ENCODE measurements at regions not wholly inside any gene's neighbourhood (a gene's known extent, or its start where the extent isn't known, plus 50 kb on each side); places are given as distances from the start of the nearest gene placed in this dataset.

DNA sequence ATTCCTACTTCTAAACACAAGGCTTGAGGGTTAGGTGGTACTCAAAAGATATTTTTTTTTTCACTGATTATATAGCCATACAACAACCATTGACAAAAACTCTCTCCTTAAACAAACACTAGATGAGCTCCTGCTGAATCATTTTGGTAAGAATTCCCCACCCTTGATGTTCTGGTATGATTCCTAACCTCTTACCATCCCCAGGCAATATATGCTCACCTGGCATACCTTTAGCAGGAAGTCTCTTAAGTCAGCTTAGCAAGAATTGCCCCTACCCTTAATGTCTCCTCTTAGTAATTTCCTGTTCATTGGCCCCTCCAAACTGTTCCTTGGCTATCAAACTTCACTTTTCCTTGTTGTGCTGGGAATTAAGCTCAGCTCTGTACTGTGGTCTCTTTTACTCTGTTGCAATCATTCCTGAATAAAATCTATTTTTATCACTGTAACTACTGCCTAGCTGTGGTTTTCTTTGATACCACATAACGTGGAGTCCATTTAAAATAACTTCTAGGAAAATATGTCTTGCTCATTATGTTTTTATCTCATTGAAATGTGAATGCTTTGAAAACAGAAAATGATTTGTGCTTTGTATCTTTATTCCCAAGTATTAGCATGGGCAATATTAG lies 712.6 kb downstream of the SLC16A7 start:
- ChIA-PET POLR2A (no interaction called here), CTCF (no interaction called here)
- Histone ChIP-seq H3K27me3 (ENCODE audit: control insufficient read depth, insufficient read depth, low read length) (no peaks in the 10 kb centered on the region), H3K36me3 (ENCODE audit: control insufficient read depth, insufficient read depth, low read length) (no peaks in the 10 kb centered on the region), H3K4me3 (ENCODE audit: low read depth, low read length) (no peak overlapping the region)
- TF ChIP-seq, protein P1, sequence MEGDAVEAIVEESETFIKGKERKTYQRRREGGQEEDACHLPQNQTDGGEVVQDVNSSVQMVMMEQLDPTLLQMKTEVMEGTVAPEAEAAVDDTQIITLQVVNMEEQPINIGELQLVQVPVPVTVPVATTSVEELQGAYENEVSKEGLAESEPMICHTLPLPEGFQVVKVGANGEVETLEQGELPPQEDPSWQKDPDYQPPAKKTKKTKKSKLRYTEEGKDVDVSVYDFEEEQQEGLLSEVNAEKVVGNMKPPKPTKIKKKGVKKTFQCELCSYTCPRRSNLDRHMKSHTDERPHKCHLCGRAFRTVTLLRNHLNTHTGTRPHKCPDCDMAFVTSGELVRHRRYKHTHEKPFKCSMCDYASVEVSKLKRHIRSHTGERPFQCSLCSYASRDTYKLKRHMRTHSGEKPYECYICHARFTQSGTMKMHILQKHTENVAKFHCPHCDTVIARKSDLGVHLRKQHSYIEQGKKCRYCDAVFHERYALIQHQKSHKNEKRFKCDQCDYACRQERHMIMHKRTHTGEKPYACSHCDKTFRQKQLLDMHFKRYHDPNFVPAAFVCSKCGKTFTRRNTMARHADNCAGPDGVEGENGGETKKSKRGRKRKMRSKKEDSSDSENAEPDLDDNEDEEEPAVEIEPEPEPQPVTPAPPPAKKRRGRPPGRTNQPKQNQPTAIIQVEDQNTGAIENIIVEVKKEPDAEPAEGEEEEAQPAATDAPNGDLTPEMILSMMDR (IDR thresholded peaks at IDR 0.05; ENCODE audit: insufficient read depth, low read depth, low read length) = no peak
- peak; percentile 9 for DNase-seq (ENCODE audit: low read depth)

DNA sequence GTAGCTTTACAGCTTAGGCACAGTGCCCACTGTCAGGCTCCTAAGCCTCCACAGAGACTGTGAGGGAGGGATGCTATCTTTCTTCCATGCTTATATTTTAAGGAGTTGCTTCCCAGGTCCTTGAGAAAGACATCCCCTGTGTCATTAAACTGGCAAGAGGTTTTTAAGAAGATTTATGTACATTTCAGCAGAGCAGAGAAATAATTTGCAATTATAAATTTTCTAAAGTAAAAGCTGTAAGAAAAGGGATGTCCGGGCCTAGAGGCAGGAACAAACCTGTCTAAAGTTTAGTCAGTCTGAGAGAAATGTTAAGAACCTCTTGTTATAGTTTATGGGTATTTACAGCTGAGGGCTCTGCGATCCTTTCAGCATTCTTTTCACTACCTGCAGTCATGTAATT lies 716.1 kb downstream of the SLC16A7 start:
- POLR2A ChIA-PET = no interaction called here
- Histone ChIP-seq H3K4me3 (ENCODE audit: low read depth, low read length) (no peak overlapping the region), H3K36me3 (ENCODE audit: control insufficient read depth, insufficient read depth, low read length) (no peaks in the 10 kb centered on the region), H3K27me3 (ENCODE audit: control insufficient read depth, insufficient read depth, low read length) (no peaks in the 10 kb centered on the region)
- CTCF ChIA-PET = interaction anchor here (0.6 to 1.6 kb wide), 2 partner anchors 9 to 41 kb away, joined by 3 read pairs; no protein-coding TSS in a partner anchor
- TF ChIP-seq, protein P1 (IDR thresholded peaks at IDR 0.05; ENCODE audit: insufficient read depth, low read depth, low read length) = no peak
- DNase-seq (ENCODE audit: low read depth) = no peak

DNA sequence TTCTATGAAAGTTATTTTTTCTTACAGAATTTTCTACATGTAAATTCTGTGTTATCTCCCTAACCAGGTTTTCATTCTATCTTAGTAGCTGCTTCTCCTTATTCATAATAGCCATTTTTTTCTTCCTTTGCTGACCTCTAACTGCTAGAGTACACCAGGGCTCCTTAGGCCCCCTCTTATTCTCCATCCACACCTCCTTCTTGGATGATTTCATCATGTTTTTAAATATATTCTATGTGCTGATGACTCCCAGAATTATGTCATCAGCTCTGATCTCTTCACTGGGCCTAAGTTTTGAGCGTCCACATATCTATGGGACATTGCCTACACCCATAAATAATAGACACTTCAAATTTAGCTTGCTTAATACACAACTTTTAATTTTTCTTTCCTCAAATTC lies 721.5 kb downstream of the SLC16A7 start:
- no peak overlapping the region for H3K4me3 ChIP-seq (ENCODE audit: low read depth, low read length)
- no peaks in the 10 kb centered on the region for H3K27me3 ChIP-seq (ENCODE audit: control insufficient read depth, insufficient read depth, low read length)
- DNase-seq (ENCODE audit: low read depth) = no peak
- TF ChIP-seq, protein P1 (IDR thresholded peaks at IDR 0.05; ENCODE audit: insufficient read depth, low read depth, low read length) = no peak
- POLR2A ChIA-PET = no interaction called here
- CTCF ChIA-PET = no interaction called here
- H3K36me3 ChIP-seq (ENCODE audit: control insufficient read depth, insufficient read depth, low read length) = no peaks in the 10 kb centered on the region

DNA sequence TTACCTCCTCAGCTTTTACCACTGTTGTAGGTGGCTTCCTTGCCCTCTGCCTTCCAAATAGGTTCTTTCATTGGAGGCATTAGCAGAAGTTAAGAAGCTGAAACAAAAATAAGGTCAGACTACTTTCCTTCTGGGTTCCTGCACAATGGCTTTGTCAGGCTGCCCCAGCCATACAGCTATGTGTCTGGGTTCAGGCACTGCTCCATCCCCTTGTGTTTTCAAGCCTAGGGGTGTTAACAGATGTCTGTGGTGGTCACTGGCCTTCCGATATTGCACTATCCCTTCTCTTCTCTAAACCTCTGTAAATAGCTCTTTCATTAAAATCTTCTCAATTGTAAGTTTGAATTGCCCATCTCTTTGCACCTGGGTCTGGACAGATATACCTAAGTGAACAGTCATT lies 728.9 kb downstream of the SLC16A7 start:
- POLR2A ChIA-PET = no interaction called here
- CTCF ChIA-PET = no interaction called here
- no peak overlapping the region for H3K4me3 ChIP-seq (ENCODE audit: low read depth, low read length)
- no peaks in the 10 kb centered on the region for H3K36me3 ChIP-seq (ENCODE audit: control insufficient read depth, insufficient read depth, low read length)
- no peaks in the 10 kb centered on the region for H3K27me3 ChIP-seq (ENCODE audit: control insufficient read depth, insufficient read depth, low read length)
- TF ChIP-seq, protein P1 (IDR thresholded peaks at IDR 0.05; ENCODE audit: insufficient read depth, low read depth, low read length) = no peak
- no peak for DNase-seq (ENCODE audit: low read depth)

DNA sequence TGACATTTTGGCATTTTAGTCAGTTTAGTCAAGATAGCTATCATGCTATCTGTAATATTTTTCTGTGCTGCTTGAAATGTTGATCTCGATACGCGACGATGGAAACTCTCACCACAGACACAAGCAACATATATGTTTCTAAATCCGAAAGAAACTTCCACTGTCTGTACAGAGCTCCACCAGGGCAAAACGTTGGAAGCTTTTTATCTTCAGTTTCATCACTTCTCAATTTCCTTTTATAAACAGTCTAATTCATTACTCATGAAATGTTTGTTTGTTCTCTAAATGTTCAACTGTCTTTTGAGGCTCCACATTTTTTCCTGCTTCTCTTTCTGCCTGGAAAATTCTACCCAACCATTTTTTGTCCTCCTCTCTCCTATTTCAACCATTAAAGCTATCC lies 737.6 kb downstream of the SLC16A7 start:
- Histone ChIP-seq H3K36me3 (ENCODE audit: control insufficient read depth, insufficient read depth, low read length) (no peaks in the 10 kb centered on the region), H3K27me3 (ENCODE audit: control insufficient read depth, insufficient read depth, low read length) (no peaks in the 10 kb centered on the region), H3K4me3 (ENCODE audit: low read depth, low read length) (no peak overlapping the region)
- TF ChIP-seq, protein P1 (IDR thresholded peaks at IDR 0.05; ENCODE audit: insufficient read depth, low read depth, low read length) = no peak
- POLR2A ChIA-PET = no interaction called here
- DNase-seq (ENCODE audit: low read depth) = no peak
- CTCF ChIA-PET = interaction anchor here (0.7 to 1.2 kb wide), 2 partner anchors 21 to 36 kb away, joined by 3 read pairs; no protein-coding TSS in a partner anchor

Measured in BJ (cell line).